ENCODE measurements at regions not wholly inside any gene's neighbourhood (a gene's known extent, or its start where the extent isn't known, plus 50 kb on each side); places are given as distances from the start of the nearest gene placed in this dataset.

DNA sequence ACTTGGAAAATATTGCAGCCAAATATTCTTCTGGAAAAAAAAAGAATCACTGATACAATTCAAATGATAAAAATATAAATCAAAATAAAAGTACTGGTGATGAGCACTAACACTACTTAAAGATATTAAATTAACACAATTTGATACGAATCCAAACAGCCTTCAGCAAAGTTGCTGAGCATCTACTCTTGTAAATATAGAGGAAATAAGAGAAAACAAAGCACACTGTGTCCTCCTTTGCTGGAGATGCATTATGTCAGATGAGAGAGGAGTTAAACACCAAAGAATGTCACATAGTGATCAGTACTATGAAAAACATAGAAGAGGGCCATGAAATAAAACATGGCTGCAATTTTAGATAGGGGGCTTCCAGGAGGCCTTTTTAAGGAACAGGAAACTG, 177.4 kb upstream of the RNPC3 start:
- no peak overlapping the region for H2AFZ ChIP-seq (ENCODE audit: insufficient read depth, low read depth, low read length, poor library complexity, severe bottlenecking)
- Mint-ChIP-seq H3K27ac (no peak overlapping the region), H3K27me3 (no peaks in the 10 kb centered on the region), H3K4me1 (no peaks in the 10 kb centered on the region), H3K9me3 (ENCODE audit: insufficient read depth) (peaks cover 2% of the 10 kb centered on the region), H3K4me3 (no peak overlapping the region)
- no peaks in the 10 kb centered on the region for H4K20me1 ChIP-seq (ENCODE audit: control insufficient read depth, insufficient read depth, low read length, poor library complexity, severe bottlenecking)
- no peak overlapping the region for H3K27ac ChIP-seq (ENCODE audit: low read length in 2 of 2)
- H3K36me3 ChIP-seq (replicated peaks in 1 of 2; ENCODE audit: control extremely low read depth in 1 of 2, control insufficient read depth in 1 of 2, extremely low read depth in 1 of 2, insufficient read depth in 2 of 2, low read length in 1 of 2) = no peaks in the 10 kb centered on the region
- H3K27me3 ChIP-seq (replicated peaks in 1 of 4; ENCODE audit: control extremely low read depth in 1 of 4, control insufficient read depth in 3 of 4, insufficient read depth in 4 of 4, low read length in 3 of 4) = no peaks in the 10 kb centered on the region
- POLR2A ChIA-PET = no interaction called here
- no peak for DNase-seq
- CTCF ChIA-PET = no interaction called here
- no peak overlapping the region for H3K4me3 ChIP-seq (ENCODE audit: control extremely low read depth in 1 of 5, extremely low read depth in 1 of 5, insufficient read depth in 1 of 5, low read depth in 2 of 5, low read length in 4 of 5)
- H3K9ac ChIP-seq (ENCODE audit: low read length) = no peak overlapping the region
- no peaks in the 10 kb centered on the region for H3K9me3 ChIP-seq (ENCODE audit: control extremely low read depth in 1 of 3, control insufficient read depth in 2 of 3, insufficient read depth in 1 of 3, low read length in 2 of 3)
- intact Hi-C loops (cut with micrococcal nuclease) = no loop called here
- no peaks in the 10 kb centered on the region for H3K79me2 ChIP-seq (ENCODE audit: control insufficient read depth, insufficient read depth, low read length)
- TF ChIP-seq EZH2 (IDR thresholded peaks at IDR 0.05; ENCODE audit: borderline replicate concordance, insufficient read depth, low read depth, low read length, poor library complexity, severe bottlenecking) (no peak), CTCF (IDR thresholded peaks at IDR 0.05) (no peak)
- no peak overlapping the region for H3K4me2 ChIP-seq (replicated peaks; ENCODE audit: low read depth, low read length, poor library complexity, severe bottlenecking)
- H3K4me1 ChIP-seq (ENCODE audit: control insufficient read depth in 2 of 2, insufficient read depth in 2 of 2, low read length in 2 of 2) = no peaks in the 10 kb centered on the region
- ATAC-seq (ENCODE audit: low read depth) = no peak
- no CpG with 5 or more reads among the region's 1 CpG for WGBS (ENCODE audit: insufficient coverage)

DNA sequence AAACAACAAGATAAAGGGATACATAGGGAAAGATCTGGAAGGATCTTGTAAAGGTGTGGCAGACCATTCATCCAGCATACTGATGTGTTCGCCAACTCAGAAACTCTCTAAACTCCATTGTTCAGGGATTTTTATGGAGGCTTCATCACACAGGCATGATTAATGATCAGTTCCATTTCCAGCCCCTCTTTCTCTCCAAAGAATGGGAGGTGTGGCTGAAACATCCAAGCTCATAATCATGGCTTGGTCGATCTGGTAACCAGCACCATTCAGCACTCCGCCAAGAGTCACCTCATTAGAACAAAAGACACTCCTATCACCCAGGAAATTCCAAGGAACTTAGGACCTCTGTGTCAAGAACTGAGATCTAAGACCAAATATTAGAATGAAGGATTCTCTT, 180.6 kb upstream of the RNPC3 start:
- H3K9ac ChIP-seq (ENCODE audit: low read length) = no peak overlapping the region
- Mint-ChIP-seq H3K4me1 (no peaks in the 10 kb centered on the region), H3K9me3 (ENCODE audit: insufficient read depth) (no peaks in the 10 kb centered on the region), H3K27me3 (no peaks in the 10 kb centered on the region), H3K27ac (no peak overlapping the region), H3K4me3 (no peak overlapping the region)
- no peak overlapping the region for H2AFZ ChIP-seq (ENCODE audit: insufficient read depth, low read depth, low read length, poor library complexity, severe bottlenecking)
- no peak for DNase-seq
- no peaks in the 10 kb centered on the region for H3K36me3 ChIP-seq (replicated peaks in 1 of 2; ENCODE audit: control extremely low read depth in 1 of 2, control insufficient read depth in 1 of 2, extremely low read depth in 1 of 2, insufficient read depth in 2 of 2, low read length in 1 of 2)
- no peaks in the 10 kb centered on the region for H3K79me2 ChIP-seq (ENCODE audit: control insufficient read depth, insufficient read depth, low read length)
- ChIA-PET CTCF (no interaction called here), POLR2A (no interaction called here)
- intact Hi-C loops (cut with micrococcal nuclease) = no loop called here
- H3K27me3 ChIP-seq (replicated peaks in 1 of 4; ENCODE audit: control extremely low read depth in 1 of 4, control insufficient read depth in 3 of 4, insufficient read depth in 4 of 4, low read length in 3 of 4) = no peaks in the 10 kb centered on the region
- H3K27ac ChIP-seq (ENCODE audit: low read length in 2 of 2) = no peak overlapping the region
- H3K4me3 ChIP-seq (ENCODE audit: control extremely low read depth in 1 of 5, extremely low read depth in 1 of 5, insufficient read depth in 1 of 5, low read depth in 2 of 5, low read length in 4 of 5) = no peak overlapping the region
- 75% methylated on average over 2 of the region's 3 CpGs for WGBS (ENCODE audit: insufficient coverage)
- H3K4me1 ChIP-seq (ENCODE audit: control insufficient read depth in 2 of 2, insufficient read depth in 2 of 2, low read length in 2 of 2) = no peaks in the 10 kb centered on the region
- H3K9me3 ChIP-seq (ENCODE audit: control extremely low read depth in 1 of 3, control insufficient read depth in 2 of 3, insufficient read depth in 1 of 3, low read length in 2 of 3) = peaks cover 0 to 1% (median 0%) of the 10 kb centered on the region in 3 donors
- ATAC-seq (ENCODE audit: low read depth) = no peak
- no peaks in the 10 kb centered on the region for H4K20me1 ChIP-seq (ENCODE audit: control insufficient read depth, insufficient read depth, low read length, poor library complexity, severe bottlenecking)
- no peak for TF ChIP-seq CTCF (IDR thresholded peaks at IDR 0.05)
- TF ChIP-seq EZH2 (IDR thresholded peaks at IDR 0.05; ENCODE audit: borderline replicate concordance, insufficient read depth, low read depth, low read length, poor library complexity, severe bottlenecking) = no peak
- no peak overlapping the region for H3K4me2 ChIP-seq (replicated peaks; ENCODE audit: low read depth, low read length, poor library complexity, severe bottlenecking)

Measured in B cell (primary cell).